Prostate gland (tissue), 2 donors: ENCODE measurements at regions not wholly inside any gene's neighbourhood (a gene's known extent, or its start where the extent isn't known, plus 50 kb on each side); places are given as distances from the start of the nearest gene placed in this dataset.

Experiments used
- DNase-seq: peaks from one replicate; pipeline ENCODE4 v3.0.0-alpha.2; 2019; ENCODE audit warnings: low spot score
- H3K27ac ChIP-seq, 2 donors: fragments of 200-600 bp; sonication (generic); 2 replicates each; pipeline ENCODE4 v1.5.1; 2017 to 2019
- H3K27me3 ChIP-seq: fragments of 200-600 bp; sonication (generic); replicated peaks from 2 replicates; pipeline ENCODE4 v1.5.1; 2019; ENCODE audit not compliant: insufficient read depth
- H3K36me3 ChIP-seq, 2 donors: fragments of 200-600 bp; sonication (generic); 1 replicate in 1 of 2; 2 replicates in 1 of 2; pipeline versions ENCODE4 v1.5.1 to v1.8.1; 2017 to 2019
- H3K4me1 ChIP-seq: fragments of 200-600 bp; sonication (generic); replicated peaks from 2 replicates; pipeline ENCODE4 v1.5.1; 2019
- H3K4me3 ChIP-seq, 2 donors: fragments of 200-600 bp; sonication (generic); 2 replicates each; pipeline ENCODE4 v1.5.1; 2017 to 2019
- H3K9me3 ChIP-seq: fragments of 200-600 bp; sonication (generic); 2 replicates; pipeline ENCODE4 v1.5.1; 2017
- CTCF ChIP-seq, 4 experiments: fragments of 200-600 bp in 2 of 4; fragments of 450-650 bp in 2 of 4; sonication (generic) in 2 of 4; IDR thresholded peaks; 1 replicate in 3 of 4; 2 replicates in 1 of 4; pipeline ENCODE4 v1.5.1; 2016 to 2019; ENCODE audit warnings: antibody characterized with exemption in 4 of 4, mild to moderate bottlenecking in 2 of 4, moderate library complexity in 2 of 4
- POLR2A ChIP-seq: fragments of 450-650 bp; IDR thresholded peaks from one replicate; pipeline ENCODE4 v1.6.1; 2016; ENCODE audit warnings: antibody characterized with exemption, mild to moderate bottlenecking
- POLR2AphosphoS5 ChIP-seq: sonication (generic); formaldehyde crosslinking; IDR thresholded peaks from one replicate; pipeline ENCODE4 v1.6.1; 2017; ENCODE audit warnings: antibody characterized with exemption
- WGBS: methylation state at CpG from one replicate; pipeline ENCODE4 v1.1.5; 2018; 5-methylcytosine and 5-hydroxymethylcytosine counted together
- intact Hi-C: fragments of 100-400 bp; cut with DNase I; formaldehyde crosslinking; loops from one replicate; pipeline ENCODE4 v1.14.2; 2022

- Histone ChIP-seq H3K27ac (no peak overlapping the region), H3K36me3 (no peaks in the 10 kb centered on the region), H3K9me3 (no peaks in the 10 kb centered on the region), H3K27me3 (no peaks in the 10 kb centered on the region), H3K4me3 (no peak overlapping the region), H3K4me1 (no peaks in the 10 kb centered on the region)
- intact Hi-C loops, result no loop called here
- WGBS, result 76% methylated on average over 2 of the region's 2 CpGs
- TF ChIP-seq POLR2A, result no peak
- no peak for TF ChIP-seq CTCF (IDR thresholded peaks at IDR 0.05)
- TF ChIP-seq POLR2AphosphoS5, result no peak
- DNase-seq, result no peak
Observed at GRCh38 chr7:9680713-9681112, 1247.3 kb downstream of the NXPH1 start.

- H3K27me3 ChIP-seq, result no peaks in the 10 kb centered on the region
- intact Hi-C loops, result no loop called here
- WGBS, result 83% methylated on average over 4 of the region's 4 CpGs
Observed at GRCh38 chr7:9681284-9681683, 1247.9 kb downstream of the NXPH1 start.

GRCh38 chr7:9691286-9691685 lies 1257.9 kb downstream of the NXPH1 start:
- no peaks in the 10 kb centered on the region for H3K27me3 ChIP-seq
- TF ChIP-seq POLR2AphosphoS5, result no peak
- TF ChIP-seq POLR2A, result no peak
- TF ChIP-seq CTCF (IDR thresholded peaks at IDR 0.05), result no peak
- intact Hi-C loops, result no loop called here
- no peak for DNase-seq
- no peaks in the 10 kb centered on the region for H3K9me3 ChIP-seq
- no peaks in the 10 kb centered on the region for H3K36me3 ChIP-seq
- no peak overlapping the region for H3K27ac ChIP-seq
- 97% methylated on average over 2 of the region's 2 CpGs for WGBS
- H3K4me1 ChIP-seq, result no peaks in the 10 kb centered on the region
- H3K4me3 ChIP-seq, result no peak overlapping the region

More at GRCh38 chr7:9681284-9681683, 1247.9 kb downstream of the NXPH1 start:
- TF ChIP-seq POLR2A (no peak), CTCF (IDR thresholded peaks at IDR 0.05) (no peak), POLR2AphosphoS5 (no peak)
- H3K9me3 ChIP-seq, result no peaks in the 10 kb centered on the region
- no peaks in the 10 kb centered on the region for H3K4me1 ChIP-seq
- DNase-seq, result no peak
- H3K36me3 ChIP-seq, result no peaks in the 10 kb centered on the region
- H3K27ac ChIP-seq, result no peak overlapping the region
- no peak overlapping the region for H3K4me3 ChIP-seq

- intact Hi-C loops, result no loop called here
- no peak overlapping the region for H3K4me3 ChIP-seq
- H3K27ac ChIP-seq, result no peak overlapping the region
- no peaks in the 10 kb centered on the region for H3K4me1 ChIP-seq
- TF ChIP-seq POLR2AphosphoS5 (no peak), POLR2A (no peak), CTCF (IDR thresholded peaks at IDR 0.05) (no peak)
- no peaks in the 10 kb centered on the region for H3K36me3 ChIP-seq
- no peaks in the 10 kb centered on the region for H3K9me3 ChIP-seq
- H3K27me3 ChIP-seq, result no peaks in the 10 kb centered on the region
- DNase-seq, result no peak
Observed at GRCh38 chr7:9698375-9698774, 1265.0 kb downstream of the NXPH1 start.

GRCh38 chr7:9709216-9709615 lies 1264.5 kb upstream of the PHF14 start:
- no peak overlapping the region for H3K27ac ChIP-seq
- DNase-seq, result no peak
- no peaks in the 10 kb centered on the region for H3K27me3 ChIP-seq
- WGBS, result 34% methylated on average over 1 of the region's 1 CpG
- no peaks in the 10 kb centered on the region for H3K9me3 ChIP-seq
- no peak for TF ChIP-seq POLR2AphosphoS5
- TF ChIP-seq CTCF (IDR thresholded peaks at IDR 0.05), result no peak
- no peak for TF ChIP-seq POLR2A
- no peak overlapping the region for H3K4me3 ChIP-seq
- no peaks in the 10 kb centered on the region for H3K4me1 ChIP-seq
- no peaks in the 10 kb centered on the region for H3K36me3 ChIP-seq
- intact Hi-C loops, result no loop called here
